Globus pallidus (tissue), 1 donor: ENCODE measurements at regions not wholly inside any gene's neighbourhood (a gene's known extent, or its start where the extent isn't known, plus 50 kb on each side); places are given as distances from the start of the nearest gene placed in this dataset.

Source experiments
- DNase-seq: peaks from one replicate; pipeline ENCODE4 v3.0.0-alpha.2; 2015; ENCODE audit warnings: low spot score

DNA sequence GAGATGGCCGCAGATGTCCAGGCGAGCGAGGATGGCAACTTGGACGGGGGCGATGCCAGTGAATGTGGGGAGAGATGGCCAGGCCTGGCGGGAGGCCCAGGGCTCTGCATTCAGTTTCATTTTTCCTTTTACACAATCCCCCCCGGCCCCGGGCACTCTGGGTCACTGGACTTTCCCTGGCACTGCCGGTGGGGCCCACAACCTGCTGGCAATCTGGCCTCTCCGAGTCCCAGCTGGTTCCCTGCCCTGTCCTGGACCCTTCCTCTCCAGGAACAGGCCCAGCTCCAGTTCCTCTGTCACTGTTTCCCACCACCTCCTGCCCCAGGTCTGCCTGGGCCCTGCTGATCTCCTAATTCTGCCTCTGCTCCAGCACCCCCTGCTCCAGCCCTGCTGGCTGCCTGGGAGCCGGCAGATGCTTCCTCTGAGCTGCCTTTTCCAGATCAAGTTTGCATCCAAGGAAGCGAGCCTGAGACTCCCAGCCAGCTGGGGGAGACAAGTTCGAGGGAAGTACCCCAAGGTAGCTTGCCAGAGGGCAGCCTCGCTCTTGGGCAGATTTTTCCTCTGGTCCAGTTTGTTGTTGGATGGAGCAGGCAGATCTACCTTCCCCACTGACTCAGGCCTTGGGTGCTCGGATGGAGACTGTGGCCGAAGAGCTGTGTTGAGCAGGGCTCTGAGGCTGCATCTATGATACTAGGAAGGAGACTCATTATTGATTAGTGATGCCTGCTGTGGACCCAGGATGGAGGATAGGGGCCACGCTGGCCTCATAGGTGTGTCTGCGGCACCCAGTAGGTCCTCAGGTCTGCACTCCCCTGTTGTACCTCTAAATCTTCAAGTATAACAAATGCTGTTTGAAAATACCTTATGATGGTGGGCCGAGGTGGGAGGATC lies 83.2 kb downstream of the CEBPB start:
- DNase-seq = no peak

DNA sequence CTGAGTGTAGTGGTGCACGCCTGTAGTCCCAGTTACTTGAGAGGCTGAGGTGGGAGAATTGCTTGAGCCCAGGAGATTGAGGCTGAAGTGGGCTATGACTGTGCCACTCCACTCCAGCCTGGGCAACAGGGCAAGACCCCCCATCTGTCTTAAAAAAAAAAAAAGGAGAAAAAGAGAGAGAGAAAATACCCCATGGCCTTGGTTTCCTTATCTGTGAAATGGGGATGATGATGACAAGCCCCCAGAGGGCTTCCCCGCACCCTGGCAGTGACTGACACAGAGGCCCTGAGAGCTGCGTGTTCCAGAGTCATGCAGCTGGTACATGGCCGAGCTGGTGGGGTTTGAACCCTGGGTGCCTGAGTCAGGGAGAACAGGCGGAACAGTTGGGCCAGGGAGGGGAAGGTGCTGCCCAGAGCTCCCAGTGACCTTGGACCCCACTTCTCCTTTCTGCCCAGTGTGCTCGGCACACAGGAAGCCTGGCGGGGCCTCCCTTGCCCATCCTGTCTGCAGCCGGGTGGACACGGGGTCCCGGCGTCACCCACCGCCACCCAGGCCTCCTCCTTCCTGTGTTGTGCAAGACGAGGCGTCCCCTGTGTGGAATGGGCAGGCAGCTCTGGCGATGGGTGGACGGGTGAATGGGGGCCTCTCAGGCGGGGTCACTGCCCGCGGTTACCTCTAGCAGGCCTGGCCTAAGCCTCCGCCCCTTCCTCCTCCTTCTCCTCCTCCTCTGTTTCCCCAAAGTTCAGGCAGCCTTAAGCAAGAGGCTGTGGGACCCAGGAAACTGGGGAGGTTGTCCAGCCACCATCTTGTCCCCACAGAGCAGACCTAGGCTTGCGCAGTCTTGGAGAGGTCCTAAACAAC lies 84.2 kb downstream of the CEBPB start:
- peak; percentile 69 for DNase-seq

DNA sequence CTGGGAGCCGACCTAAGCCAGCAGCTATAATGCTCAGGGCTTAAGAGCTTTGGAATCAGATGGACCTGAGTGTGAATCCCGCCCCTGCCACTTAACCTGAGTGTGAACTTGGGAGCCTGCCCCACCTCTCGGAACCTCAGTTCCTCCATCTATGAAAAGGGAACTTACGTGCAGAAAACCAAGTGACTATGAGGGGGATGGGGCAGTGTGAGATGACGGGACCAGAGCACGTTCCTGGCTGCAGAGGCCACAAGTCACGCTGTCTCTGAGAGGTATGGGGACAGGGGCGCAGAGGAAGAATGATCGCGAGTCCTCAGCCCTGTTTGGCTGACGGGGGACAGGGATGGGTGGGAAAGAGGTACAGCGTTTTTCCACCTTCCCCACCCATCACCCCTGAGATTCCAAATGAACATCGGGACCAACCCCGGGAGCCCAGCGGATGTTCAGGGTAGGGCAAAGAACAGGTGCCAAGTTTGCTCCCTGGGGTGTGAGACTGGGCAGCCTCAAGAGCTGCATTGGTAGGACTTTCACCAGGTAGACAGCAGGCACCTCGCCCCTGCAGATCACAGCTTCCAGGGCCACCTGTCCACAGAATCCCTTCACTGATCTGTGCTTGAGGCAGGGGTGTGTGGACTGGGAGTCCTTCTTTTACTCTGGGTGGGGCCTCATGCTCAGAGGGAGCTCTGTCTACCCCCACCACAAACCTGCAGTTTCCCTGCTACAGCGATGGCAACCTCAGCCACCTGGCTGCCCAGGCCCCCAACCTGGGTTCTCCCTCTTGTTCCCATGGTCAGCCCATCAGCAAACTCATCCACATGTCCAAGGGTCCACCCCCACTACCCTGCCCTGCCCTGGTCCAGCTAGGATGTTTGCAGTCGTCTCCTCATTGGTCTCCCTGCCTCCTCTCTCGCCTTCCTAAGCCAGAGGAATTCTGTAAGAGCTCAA lies 85.8 kb downstream of the CEBPB start:
- DNase-seq = no peak

DNA sequence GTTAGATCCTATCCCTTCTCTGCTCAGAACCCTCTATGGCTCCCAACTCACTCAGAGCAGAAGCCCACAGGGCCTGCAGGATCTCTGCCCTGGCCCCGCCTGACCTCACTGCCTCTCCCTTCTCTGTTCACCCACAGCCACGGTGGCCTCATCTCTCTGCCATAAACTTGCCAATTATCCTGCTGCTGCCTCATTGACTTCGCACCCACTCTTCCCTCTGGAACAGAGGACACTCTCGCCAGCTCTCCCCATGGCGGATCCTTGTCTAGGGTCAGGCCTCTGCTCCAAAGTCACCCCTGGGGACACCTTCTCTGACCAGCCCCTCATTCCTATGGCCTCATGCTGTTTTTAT lies 86.4 kb downstream of the CEBPB start:
- DNase-seq = no peak

- no peak for DNase-seq
These were observed 87.1 kb downstream of the CEBPB start for GRCh38 chr20:50277460-50278376.

GRCh38 chr20:50278377-50278683 lies 87.7 kb downstream of the CEBPB start:
- no peak for DNase-seq

DNA sequence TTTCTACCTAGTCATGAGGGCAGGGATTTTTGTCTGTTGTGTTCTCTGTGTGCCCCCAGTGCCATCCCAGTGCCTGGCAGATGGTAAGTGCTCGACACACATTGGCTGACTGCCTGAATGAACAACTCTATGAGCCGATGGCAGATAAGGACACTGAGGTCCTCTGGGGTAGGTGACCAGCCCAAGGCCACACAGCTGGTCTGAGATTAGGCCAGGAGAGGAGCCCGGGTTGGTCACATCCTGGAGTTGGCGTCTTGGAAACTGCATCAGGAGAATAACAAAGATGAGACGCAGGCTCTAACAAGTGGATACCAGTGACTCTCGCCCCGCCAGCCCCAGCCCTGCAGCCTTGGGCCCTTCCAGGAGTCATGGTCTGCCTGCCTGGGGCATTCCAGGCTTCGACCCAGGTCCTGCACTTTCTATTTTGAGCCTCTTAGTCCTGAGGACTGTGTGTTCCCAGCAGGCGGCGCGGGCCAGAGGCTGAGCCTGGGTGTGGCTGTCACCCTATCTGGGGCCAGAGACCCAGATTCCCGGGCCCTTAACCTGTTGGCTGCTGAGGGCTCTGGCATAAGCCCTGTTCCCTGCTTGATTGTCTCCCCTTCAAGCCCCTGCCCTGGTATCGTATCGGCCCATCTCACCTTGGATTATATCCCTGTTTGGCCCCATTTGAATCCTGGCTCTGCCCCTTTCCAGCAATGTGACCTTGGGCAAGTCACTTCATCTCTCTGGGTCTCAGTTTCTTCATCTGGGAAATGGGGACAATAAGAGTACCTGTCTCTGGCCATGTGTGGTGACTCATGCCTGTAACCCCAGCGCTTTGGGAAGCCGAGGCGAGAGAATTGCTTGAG lies 88.3 kb downstream of the CEBPB start:
- no peak for DNase-seq

DNA sequence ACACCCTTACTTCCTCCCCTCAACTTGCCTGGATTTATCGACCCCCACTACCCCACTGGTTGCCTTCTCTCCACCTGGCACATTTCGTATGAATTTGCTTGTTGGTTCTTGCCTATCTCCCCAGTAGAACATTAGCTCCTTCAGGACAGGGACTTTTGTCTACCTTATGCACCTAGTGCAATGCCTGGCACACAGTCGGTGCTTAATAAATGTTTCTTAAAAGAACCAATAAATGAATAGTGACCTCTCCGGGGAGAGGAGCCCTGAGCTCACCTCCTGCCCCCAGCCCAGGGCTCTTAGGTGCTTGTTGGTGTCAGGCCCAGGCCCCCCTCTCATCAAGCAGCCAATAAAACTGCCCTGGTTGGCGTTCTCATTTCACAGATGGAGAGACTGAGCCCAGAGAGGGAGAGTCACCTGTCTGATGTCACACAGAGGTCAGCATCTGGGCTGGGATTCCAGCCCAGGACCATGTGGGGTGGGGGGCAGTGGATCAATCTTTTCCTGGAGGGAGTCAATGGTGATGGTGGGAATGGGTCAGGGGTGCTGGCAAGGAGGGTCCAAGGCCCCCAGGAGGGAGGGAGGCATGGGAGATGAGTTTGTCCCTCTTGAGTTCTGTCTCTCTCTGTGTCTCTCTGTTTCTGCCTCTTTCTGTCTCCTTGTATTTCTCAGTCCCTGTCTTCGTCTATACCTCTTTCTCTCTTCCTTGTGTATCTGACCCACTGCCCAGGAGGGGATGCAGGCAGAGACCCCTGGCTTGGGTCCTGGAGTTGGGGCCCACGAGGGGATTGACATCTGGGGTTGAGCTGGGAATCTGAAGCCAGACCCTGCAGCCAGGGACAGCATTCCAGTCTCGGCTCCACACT lies 89.6 kb downstream of the CEBPB start:
- DNase-seq = no peak

GRCh38 chr20:50280851-50281655 lies 90.4 kb downstream of the CEBPB start:
- no peak for DNase-seq

- DNase-seq = no peak
These were observed 91.4 kb downstream of the CEBPB start for GRCh38 chr20:50281831-50282591.

DNA sequence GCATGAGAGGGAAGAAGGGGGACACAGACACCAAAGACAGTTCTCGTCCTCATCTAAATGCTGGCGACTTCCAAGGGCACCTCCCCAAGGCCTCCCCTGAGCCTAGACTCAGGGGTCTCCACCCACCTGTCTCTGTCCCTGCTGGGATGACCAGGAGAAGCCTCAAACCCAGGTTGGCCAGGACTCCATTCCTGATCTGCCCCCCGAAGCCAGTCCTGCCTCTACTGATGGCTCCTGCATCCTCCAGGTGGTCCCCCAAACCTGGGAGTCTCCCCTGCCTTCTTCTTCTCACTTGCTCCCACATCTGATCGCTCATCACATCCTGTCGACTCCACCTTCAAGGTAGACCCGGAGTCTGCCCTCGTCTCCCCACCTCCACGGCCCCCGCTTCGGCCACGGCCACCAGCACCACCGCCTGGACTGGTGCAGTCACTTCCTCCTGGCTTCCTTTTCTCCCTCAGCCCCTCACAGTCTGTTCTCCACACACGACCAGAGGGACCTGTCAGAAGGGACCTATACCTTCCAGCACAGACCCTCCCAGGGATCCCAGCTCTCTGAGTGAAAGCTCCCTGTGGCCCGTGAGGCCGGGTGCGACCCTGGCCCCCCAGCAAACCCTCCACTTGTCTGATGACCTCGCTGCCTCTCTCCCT lies 92.1 kb downstream of the CEBPB start:
- DNase-seq = no peak

DNA sequence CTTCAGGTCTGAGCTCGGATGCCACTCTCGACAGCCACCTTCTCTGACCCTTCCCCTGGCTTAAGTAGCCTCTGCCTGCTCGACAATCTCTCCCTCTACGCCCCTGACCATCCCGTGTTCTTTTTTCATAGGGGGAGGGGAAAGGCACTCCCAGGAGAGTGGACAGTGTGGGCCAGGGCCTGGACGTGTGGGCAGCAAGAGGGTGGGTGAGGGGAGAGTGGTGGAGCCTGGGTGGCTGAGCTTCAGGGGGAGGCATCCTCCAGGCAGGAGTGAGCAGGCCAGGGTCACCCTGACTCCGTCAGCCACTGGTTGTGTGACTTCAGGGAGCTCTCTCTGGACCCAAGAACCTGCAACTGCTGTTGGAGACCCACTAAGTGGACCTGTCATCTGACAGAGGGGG lies 92.7 kb downstream of the CEBPB start:
- no peak for DNase-seq

DNA sequence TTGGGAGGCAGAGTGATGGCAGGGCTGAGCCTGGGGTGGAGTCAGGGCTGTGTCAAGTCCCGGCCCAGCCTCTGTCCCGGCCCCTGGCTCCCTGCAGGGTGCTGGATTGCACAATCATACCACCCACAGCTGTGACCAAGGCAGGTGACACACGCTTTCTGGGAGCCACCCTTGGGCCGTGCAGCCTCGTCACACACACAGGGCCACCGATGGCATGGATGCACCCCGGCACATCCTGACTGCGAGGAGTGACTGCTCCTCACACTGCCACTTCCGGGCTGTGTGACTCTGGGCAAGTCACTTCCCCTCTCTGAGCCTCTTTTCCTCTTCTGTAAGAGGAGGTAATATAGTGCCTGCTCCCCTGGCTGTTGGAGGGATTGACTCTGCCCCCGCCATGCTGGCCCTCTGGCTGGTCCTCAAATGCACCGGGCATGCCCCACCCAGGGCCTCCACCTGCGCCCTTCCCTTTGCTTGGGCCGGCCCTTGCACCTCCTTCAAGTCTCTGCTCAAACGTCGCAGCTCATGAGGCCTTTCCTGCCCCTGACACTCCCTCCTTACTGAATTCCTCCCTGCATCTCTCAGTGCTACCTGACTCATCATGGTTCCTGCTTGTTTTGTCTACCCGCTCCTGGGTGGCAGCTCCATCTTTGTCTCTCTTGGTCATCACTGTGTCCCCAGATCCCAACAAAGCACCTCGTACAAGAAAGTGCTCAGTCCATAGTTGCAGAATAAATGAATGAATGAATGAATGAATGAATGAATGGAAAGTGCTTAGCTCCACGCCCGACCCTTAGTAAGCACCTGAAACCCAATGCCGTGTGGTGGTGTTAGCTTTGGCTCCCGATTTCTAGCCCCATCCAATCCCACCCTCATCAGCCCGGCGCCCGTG lies 93.5 kb downstream of the CEBPB start:
- DNase-seq = no peak

DNA sequence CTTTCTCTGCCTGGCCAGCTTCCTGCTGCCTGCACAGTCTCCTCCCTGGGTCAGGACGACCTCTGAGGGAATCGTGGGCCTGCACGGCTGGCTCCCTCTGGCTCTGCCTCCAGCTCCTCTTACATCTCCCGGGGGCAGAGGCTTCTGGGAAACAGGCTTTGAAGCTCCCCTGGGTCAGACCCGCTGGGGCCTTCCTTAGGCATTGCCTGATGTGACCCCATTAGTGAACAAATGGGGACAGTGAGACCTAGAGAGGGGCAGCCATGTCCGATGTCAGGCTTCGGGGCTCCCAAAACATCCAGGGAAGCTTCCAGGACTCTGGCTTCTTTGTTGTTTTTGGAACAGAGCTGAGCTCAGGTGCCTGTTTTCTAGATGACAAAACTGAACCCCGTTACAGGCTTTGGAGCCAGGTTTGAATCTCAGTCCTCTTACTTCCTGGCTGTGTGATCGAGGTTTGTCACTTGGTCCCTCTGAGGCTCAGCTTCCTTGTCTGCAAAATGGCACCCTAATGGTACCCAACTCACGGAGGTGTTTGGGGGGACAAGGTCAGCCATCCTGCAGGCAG lies 94.3 kb downstream of the CEBPB start:
- DNase-seq = no peak

- DNase-seq = no peak
These were observed 94.9 kb downstream of the CEBPB start for GRCh38 chr20:50285376-50286173.
